ENCODE measurements at regions not wholly inside any gene's neighbourhood (a gene's known extent, or its start where the extent isn't known, plus 50 kb on each side); places are given as distances from the start of the nearest gene placed in this dataset.

- no peak for TF ChIP-seq CTCF (IDR thresholded peaks at IDR 0.05; ENCODE audit: unreplicated experiment in 3 of 3)
- peaks cover 11% of the 10 kb centered on the region for H3K9me3 Mint-ChIP-seq
- H3K27ac Mint-ChIP-seq: no peak overlapping the region
- H3K27me3 Mint-ChIP-seq (ENCODE audit: low read depth): no peaks in the 10 kb centered on the region
- H3K36me3 Mint-ChIP-seq (ENCODE audit: low read depth): peaks cover 10% of the 10 kb centered on the region
- H3K4me3 Mint-ChIP-seq: no peak overlapping the region
- H3K4me1 Mint-ChIP-seq: peaks cover 35% of the 10 kb centered on the region
These were observed 78.8 kb upstream of the TCF12 start for GRCh38 chr15:56839641-56840040.

GRCh38 chr15:56839099-56839498, 79.3 kb upstream of the TCF12 start:
- peaks cover 41% of the 10 kb centered on the region for H3K4me1 Mint-ChIP-seq
- H3K27ac Mint-ChIP-seq: no peak overlapping the region
- no peaks in the 10 kb centered on the region for H3K27me3 Mint-ChIP-seq (ENCODE audit: low read depth)
- H3K9me3 Mint-ChIP-seq: peaks cover 11% of the 10 kb centered on the region
- no peak for TF ChIP-seq CTCF (IDR thresholded peaks at IDR 0.05; ENCODE audit: unreplicated experiment in 3 of 3)
- H3K36me3 Mint-ChIP-seq (ENCODE audit: low read depth): peaks cover 10% of the 10 kb centered on the region
- H3K4me3 Mint-ChIP-seq: no peak overlapping the region

DNA sequence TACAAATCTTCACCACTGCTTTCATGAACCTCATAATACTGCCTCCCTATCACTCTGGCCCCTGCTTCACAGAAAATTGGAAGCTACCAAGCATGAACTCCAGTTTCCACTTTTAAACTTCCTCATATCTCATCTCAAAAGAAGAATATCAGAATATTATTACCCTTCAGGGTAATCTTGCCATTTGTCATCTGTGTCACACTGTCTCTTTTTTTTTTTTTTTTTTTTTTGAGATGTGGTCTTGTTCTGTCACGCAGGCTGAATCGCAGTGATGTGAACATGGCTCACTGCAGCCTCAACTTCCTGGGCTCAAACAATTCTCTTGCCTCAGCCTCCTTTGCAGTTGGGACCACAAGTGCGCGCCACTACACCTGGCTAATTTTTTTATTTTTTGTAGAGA, 80.4 kb upstream of the TCF12 start:
- Mint-ChIP-seq H3K27me3 (ENCODE audit: low read depth) (no peaks in the 10 kb centered on the region), H3K9me3 (peaks cover 11% of the 10 kb centered on the region), H3K36me3 (ENCODE audit: low read depth) (peaks cover 10% of the 10 kb centered on the region), H3K4me1 (peaks cover 47% of the 10 kb centered on the region), H3K27ac (peak overlapping the region in 1 of 3 experiments; percentile 88), H3K4me3 (no peak overlapping the region)
- no peak for TF ChIP-seq CTCF (IDR thresholded peaks at IDR 0.05; ENCODE audit: unreplicated experiment in 3 of 3)

- Mint-ChIP-seq H3K36me3 (ENCODE audit: low read depth) (peaks cover 4% of the 10 kb centered on the region), H3K27ac (peak overlapping the region in 2 of 3 experiments; percentile 43 to 88), H3K4me1 (peaks cover 56% of the 10 kb centered on the region), H3K9me3 (peaks cover 9% of the 10 kb centered on the region), H3K4me3 (no peak overlapping the region), H3K27me3 (ENCODE audit: low read depth) (peaks cover under 1% of the 10 kb centered on the region)
- no peak for TF ChIP-seq CTCF (IDR thresholded peaks at IDR 0.05; ENCODE audit: unreplicated experiment in 3 of 3)
These were observed 81.2 kb upstream of the TCF12 start for GRCh38 chr15:56837273-56837672.

DNA sequence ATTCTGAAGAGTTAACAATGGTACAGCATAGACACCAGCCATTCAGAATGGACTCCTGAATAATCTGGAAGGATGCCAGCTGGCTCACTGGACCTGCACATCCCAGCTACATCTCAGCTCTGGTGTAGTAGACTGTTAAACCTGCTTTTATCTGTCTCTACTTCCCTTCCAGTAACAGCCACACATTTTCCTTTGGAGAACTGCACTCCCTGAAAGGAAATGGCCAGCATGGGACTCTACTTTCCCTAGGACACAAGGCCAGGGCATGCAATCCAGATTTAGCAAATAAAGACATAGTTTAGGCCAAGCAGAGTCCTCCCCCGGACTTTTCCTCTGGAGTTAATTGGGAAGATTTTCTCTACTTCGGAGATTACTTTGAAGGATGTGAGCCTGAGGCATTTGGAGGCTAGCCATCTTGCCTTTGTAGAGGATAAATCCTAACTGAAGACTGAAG, 82.7 kb upstream of the TCF12 start:
- Mint-ChIP-seq H3K27me3 (ENCODE audit: low read depth) (peaks cover 4% of the 10 kb centered on the region), H3K27ac (peak overlapping the region; percentile 50 to 95 (median 88)), H3K36me3 (ENCODE audit: low read depth) (peaks cover 4% of the 10 kb centered on the region), H3K4me3 (peak overlapping the region in 2 of 3 experiments; percentile 21 to 24), H3K4me1 (peaks cover 60% of the 10 kb centered on the region), H3K9me3 (peaks cover under 1% of the 10 kb centered on the region)
- TF ChIP-seq CTCF (IDR thresholded peaks at IDR 0.05; ENCODE audit: unreplicated experiment in 3 of 3): no peak

GRCh38 chr15:56832125-56832524, 86.3 kb upstream of the TCF12 start:
- Mint-ChIP-seq H3K27ac (peak overlapping the region in 1 of 3 experiments; percentile 68), H3K4me3 (no peak overlapping the region), H3K4me1 (peaks cover 46% of the 10 kb centered on the region), H3K36me3 (ENCODE audit: low read depth) (no peaks in the 10 kb centered on the region), H3K9me3 (no peaks in the 10 kb centered on the region), H3K27me3 (ENCODE audit: low read depth) (peaks cover 9% of the 10 kb centered on the region)
- TF ChIP-seq CTCF (IDR thresholded peaks at IDR 0.05; ENCODE audit: unreplicated experiment in 3 of 3): no peak
